Smooth muscle cell (in vitro differentiated cells): ENCODE measurements at regions not wholly inside any gene's neighbourhood (a gene's known extent, or its start where the extent isn't known, plus 50 kb on each side); places are given as distances from the start of the nearest gene placed in this dataset.
"Not testable (repeated sequence)": the region's sequence is repeated elsewhere in the genome, so short reads cannot be mapped to it uniquely, and the experiment has no call there.

Experiments used
- DNase-seq: peaks from one replicate; lab custom pipeline; 2025; ENCODE audit not compliant: unreplicated experiment; lab: John Stamatoyannopoulos, UW
- H2AFZ ChIP-seq: fragments of 200-600 bp; sonication (generic); 2 replicates; pipeline ENCODE4 v1.6.0; 2016; ENCODE audit warnings: antibody characterized with exemption, low read depth, mild to moderate bottlenecking
- H3F3A ChIP-seq: fragments of 200-600 bp; sonication (generic); 2 replicates; pipeline ENCODE4 v1.6.0; 2017; ENCODE audit warnings: antibody characterized with exemption, low read depth
- H3K27ac ChIP-seq: fragments of 200-600 bp; sonication (generic); 2 replicates; pipeline ENCODE4 v1.5.1; 2016; ENCODE audit warnings: low read depth, mild to moderate bottlenecking
- H3K27me3 ChIP-seq: fragments of 200-600 bp; sonication (generic); 2 replicates; pipeline ENCODE4 v1.6.1; 2016; ENCODE audit warnings: low read depth, mild to moderate bottlenecking
- H3K36me3 ChIP-seq: fragments of 200-600 bp; sonication (generic); 2 replicates; pipeline ENCODE4 v1.5.1; 2016; ENCODE audit warnings: low read depth
- H3K4me1 ChIP-seq: fragments of 200-600 bp; sonication (generic); 2 replicates; pipeline ENCODE4 v1.5.1; 2016; ENCODE audit warnings: low read depth
- H3K4me2 ChIP-seq: fragments of 200-600 bp; sonication (generic); 2 replicates; pipeline ENCODE4 v1.6.0; 2016; ENCODE audit warnings: mild to moderate bottlenecking
- H3K4me3 ChIP-seq: fragments of 200-600 bp; sonication (generic); 2 replicates; pipeline ENCODE4 v1.5.1; 2016; ENCODE audit warnings: mild to moderate bottlenecking
- H3K79me2 ChIP-seq: fragments of 200-600 bp; sonication (generic); 2 replicates; pipeline ENCODE4 v1.6.0; 2016; ENCODE audit warnings: low read depth, mild to moderate bottlenecking
- H3K9ac ChIP-seq: fragments of 200-600 bp; sonication (generic); 2 replicates; pipeline ENCODE4 v1.6.0; 2016; ENCODE audit warnings: low read depth
- H3K9me3 ChIP-seq: fragments of 200-600 bp; sonication (generic); replicated peaks from 2 replicates; pipeline ENCODE4 v1.5.1; 2016; ENCODE audit warnings: low read depth
- H4K20me1 ChIP-seq: fragments of 200-600 bp; sonication (generic); 2 replicates; pipeline ENCODE4 v1.6.0; 2016; ENCODE audit warnings: low read depth
- WGBS: methylation state at CpG from one replicate; pipeline ENCODE4 v1.1.7; 2016; ENCODE audit warnings: low lambda C conversion rate; 5-methylcytosine and 5-hydroxymethylcytosine counted together
- TF ChIP-seq, protein P1 (sequence below): fragments of 200-600 bp; sonication (generic); IDR thresholded peaks from 2 replicates; pipeline ENCODE4 v1.5.1; 2017; ENCODE audit warnings: borderline replicate concordance, mild to moderate bottlenecking, antibody characterized with exemption; ENCODE audit not compliant: insufficient read depth, poor library complexity, severe bottlenecking

DNA sequence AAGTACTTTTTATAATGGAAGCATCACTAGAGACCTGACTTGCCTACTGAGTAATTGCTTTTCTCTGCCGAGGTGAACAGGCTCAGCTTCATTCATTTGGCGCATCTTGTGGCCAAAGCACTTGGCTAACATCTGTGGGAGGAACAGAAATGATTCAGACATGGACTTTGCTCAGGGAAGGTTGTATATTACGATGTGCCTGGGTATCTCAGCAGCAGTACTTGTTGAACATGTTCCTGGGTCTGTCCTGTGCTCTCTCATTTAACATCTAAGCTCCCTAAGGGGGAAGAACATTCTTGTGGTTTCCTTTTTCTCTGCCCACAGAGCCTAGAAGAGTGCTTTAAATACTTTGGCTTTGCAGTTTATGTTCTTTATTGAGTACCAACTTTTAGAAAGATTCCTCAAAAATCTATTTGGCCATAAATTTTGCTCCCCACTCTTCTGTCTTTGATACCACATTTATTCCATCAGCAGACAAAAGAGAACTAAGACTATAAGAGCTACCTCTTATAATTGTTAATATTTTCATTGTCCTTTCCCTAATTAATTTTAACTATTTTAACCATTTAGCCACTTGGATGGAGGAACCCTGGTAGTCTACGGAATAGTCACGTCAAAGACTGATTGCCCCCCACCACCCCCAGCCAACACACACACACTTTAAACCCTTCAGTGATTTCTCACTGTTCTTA is 101.2 kb upstream of the EGLN3 start:
- Histone ChIP-seq H3K9me3 (no peaks in the 10 kb centered on the region), H3K4me2 (peak overlapping the region; percentile 13), H3K79me2 (no peaks in the 10 kb centered on the region), H3F3A (peaks cover 9% of the 10 kb centered on the region), H3K4me1 (no peaks in the 10 kb centered on the region), H3K27me3 (no peaks in the 10 kb centered on the region), H3K36me3 (no peaks in the 10 kb centered on the region), H3K27ac (peak overlapping the region; percentile 80), H3K9ac (no peak overlapping the region), H3K4me3 (no peak overlapping the region), H4K20me1 (no peaks in the 10 kb centered on the region), H2AFZ (no peak overlapping the region)
- TF ChIP-seq, protein P1, sequence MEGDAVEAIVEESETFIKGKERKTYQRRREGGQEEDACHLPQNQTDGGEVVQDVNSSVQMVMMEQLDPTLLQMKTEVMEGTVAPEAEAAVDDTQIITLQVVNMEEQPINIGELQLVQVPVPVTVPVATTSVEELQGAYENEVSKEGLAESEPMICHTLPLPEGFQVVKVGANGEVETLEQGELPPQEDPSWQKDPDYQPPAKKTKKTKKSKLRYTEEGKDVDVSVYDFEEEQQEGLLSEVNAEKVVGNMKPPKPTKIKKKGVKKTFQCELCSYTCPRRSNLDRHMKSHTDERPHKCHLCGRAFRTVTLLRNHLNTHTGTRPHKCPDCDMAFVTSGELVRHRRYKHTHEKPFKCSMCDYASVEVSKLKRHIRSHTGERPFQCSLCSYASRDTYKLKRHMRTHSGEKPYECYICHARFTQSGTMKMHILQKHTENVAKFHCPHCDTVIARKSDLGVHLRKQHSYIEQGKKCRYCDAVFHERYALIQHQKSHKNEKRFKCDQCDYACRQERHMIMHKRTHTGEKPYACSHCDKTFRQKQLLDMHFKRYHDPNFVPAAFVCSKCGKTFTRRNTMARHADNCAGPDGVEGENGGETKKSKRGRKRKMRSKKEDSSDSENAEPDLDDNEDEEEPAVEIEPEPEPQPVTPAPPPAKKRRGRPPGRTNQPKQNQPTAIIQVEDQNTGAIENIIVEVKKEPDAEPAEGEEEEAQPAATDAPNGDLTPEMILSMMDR, result no peak
- no peak for DNase-seq
- 18% methylated on average over 5 of the region's 5 CpGs for WGBS

DNA sequence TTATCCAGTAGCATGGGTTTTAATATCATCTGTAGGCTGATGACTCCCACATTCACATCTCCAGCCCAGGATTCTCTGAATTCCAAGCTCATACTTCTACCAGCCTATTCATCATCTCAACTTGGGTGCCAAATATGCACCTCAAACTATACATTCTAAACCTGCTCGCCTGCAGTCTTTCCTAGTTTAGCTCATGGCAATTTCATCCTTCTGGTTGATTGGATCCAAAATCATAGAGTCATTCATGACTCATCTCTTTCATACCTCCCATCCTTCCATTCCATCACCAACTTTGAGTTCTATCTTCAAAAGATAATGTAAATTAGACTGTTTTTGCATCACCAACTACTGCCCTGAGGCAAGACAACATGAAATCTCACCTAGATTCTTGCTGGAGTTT is 99.7 kb upstream of the EGLN3 start:
- DNase-seq, result no peak

DNA sequence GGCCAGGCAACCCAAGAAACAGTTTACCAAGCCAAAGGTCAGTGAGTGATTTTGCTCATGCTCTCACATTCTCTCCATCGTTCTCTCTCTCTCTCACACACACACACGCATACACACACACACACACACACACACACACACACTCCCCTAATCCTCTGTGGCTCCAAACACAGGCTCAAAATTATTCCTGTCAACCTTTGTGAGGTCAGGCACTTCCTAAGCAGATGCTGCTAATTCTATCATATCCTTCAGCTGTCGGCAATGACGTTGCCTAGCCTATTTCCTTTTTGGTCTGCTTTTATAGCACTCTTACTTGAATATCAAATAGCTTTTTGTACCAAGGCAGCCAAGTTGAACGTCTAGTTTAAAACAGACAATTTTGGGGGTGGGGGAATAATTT is 98.9 kb upstream of the EGLN3 start:
- 52% methylated on average over 5 of the region's 5 CpGs for WGBS
- H3K27me3 ChIP-seq, result no peaks in the 10 kb centered on the region
- H3K9ac ChIP-seq, result no peak overlapping the region
- H4K20me1 ChIP-seq, result no peaks in the 10 kb centered on the region
- H3K4me3 ChIP-seq, result no peak overlapping the region
- H3K27ac ChIP-seq, result no peak overlapping the region
- no peaks in the 10 kb centered on the region for H3K36me3 ChIP-seq
- H3K4me2 ChIP-seq, result no peak overlapping the region
- H3K9me3 ChIP-seq, result no peaks in the 10 kb centered on the region
- no peak for DNase-seq
- peaks cover 9% of the 10 kb centered on the region for H3F3A ChIP-seq
- TF ChIP-seq, protein P1, result no peak
- H2AFZ ChIP-seq, result no peak overlapping the region
- H3K4me1 ChIP-seq, result no peaks in the 10 kb centered on the region
- H3K79me2 ChIP-seq, result no peaks in the 10 kb centered on the region

More for the DNA sequence above, 99.7 kb upstream of the EGLN3 start:
- no peaks in the 10 kb centered on the region for H3K27me3 ChIP-seq
- H4K20me1 ChIP-seq, result no peaks in the 10 kb centered on the region
- no peaks in the 10 kb centered on the region for H3K4me1 ChIP-seq
- TF ChIP-seq, protein P1, result no peak
- H3K9me3 ChIP-seq, result no peaks in the 10 kb centered on the region
- H3K4me2 ChIP-seq, result no peak overlapping the region
- 83% methylated on average over 1 of the region's 1 CpG for WGBS
- no peaks in the 10 kb centered on the region for H3K36me3 ChIP-seq
- no peak overlapping the region for H2AFZ ChIP-seq
- no peak overlapping the region for H3K27ac ChIP-seq
- no peaks in the 10 kb centered on the region for H3K79me2 ChIP-seq
- no peak overlapping the region for H3K9ac ChIP-seq
- H3F3A ChIP-seq, result peaks cover 9% of the 10 kb centered on the region
- no peak overlapping the region for H3K4me3 ChIP-seq

DNA sequence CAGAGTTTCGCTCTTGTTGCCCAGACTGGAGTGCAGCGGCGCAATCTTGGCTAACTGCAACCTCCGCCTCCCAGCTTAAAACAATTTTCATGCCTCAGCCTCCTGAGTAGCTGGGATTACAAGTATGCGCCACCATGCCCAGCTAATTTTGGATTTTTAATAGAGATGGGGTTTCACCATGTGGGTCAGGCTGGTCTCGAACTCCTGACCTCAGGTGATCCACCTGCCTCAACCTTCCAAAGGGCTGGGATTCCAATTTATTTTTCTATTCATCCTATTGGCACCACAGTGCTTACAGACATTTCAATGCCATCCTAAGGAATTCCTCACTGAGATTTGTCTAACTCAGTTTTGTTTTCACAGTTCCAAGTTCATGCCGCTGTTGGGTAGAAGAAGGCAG is 98.3 kb upstream of the EGLN3 start:
- not testable (repeated sequence) for H3K4me1 ChIP-seq, H4K20me1 ChIP-seq, H3K27ac ChIP-seq, H3F3A ChIP-seq, H3K4me3 ChIP-seq, H3K4me2 ChIP-seq, H3K27me3 ChIP-seq, H3K9me3 ChIP-seq, H2AFZ ChIP-seq, H3K36me3 ChIP-seq, H3K9ac ChIP-seq, DNase-seq, H3K79me2 ChIP-seq
- WGBS, result 96% methylated on average over 7 of the region's 7 CpGs
